Upper lobe of left lung (tissue), 4 donors: ENCODE measurements at regions not wholly inside any gene's neighbourhood (a gene's known extent, or its start where the extent isn't known, plus 50 kb on each side); places are given as distances from the start of the nearest gene placed in this dataset.

Source experiments
- CTCF ChIP-seq, 6 experiments: fragments of 450-650 bp in 4 of 6; fragments of 200-600 bp in 2 of 6; sonication (generic) in 2 of 6; IDR thresholded peaks; one replicate each; pipeline ENCODE4 v1.5.1; 2016 to 2019; ENCODE audit warnings: antibody characterized with exemption in 6 of 6
- EP300 ChIP-seq, 4 donors: sonication (generic); formaldehyde crosslinking; IDR thresholded peaks; one replicate each; pipeline ENCODE4 v1.5.1; 2017; ENCODE audit warnings: antibody characterized with exemption in 4 of 4, control low read depth in 2 of 4
- POLR2A ChIP-seq, 4 donors: fragments of 450-650 bp; IDR thresholded peaks; one replicate each; pipeline ENCODE4 v1.5.1; 2016 to 2017; ENCODE audit warnings: antibody characterized with exemption in 4 of 4, mild to moderate bottlenecking in 2 of 4

GRCh38 chr2:234372506-234372905 is 124.4 kb downstream of the ARL4C start:
- TF ChIP-seq CTCF (IDR thresholded peaks at IDR 0.05) (no peak), POLR2A (IDR thresholded peaks at IDR 0.05) (no peak), EP300 (IDR thresholded peaks at IDR 0.05) (no peak)
